ENCODE measurements at regions not wholly inside any gene's neighbourhood (a gene's known extent, or its start where the extent isn't known, plus 50 kb on each side); places are given as distances from the start of the nearest gene placed in this dataset.

GRCh38 chr2:121047383-121047782 lies 237.6 kb downstream of the TFCP2L1 start:
- no peak for TF ChIP-seq CTCF (conservative IDR thresholded peaks at IDR 0.05; ENCODE audit: low read depth, low read length)
- no peaks in the 10 kb centered on the region for H3K27me3 ChIP-seq (ENCODE audit: insufficient read depth, low read depth)
- H3K4me2 ChIP-seq = no peak overlapping the region
- no peaks in the 10 kb centered on the region for H3K36me3 ChIP-seq (ENCODE audit: insufficient read depth)
- no peak overlapping the region for H3K9ac ChIP-seq
- H3K4me1 ChIP-seq (ENCODE audit: low read depth, poor library complexity, severe bottlenecking) = no peaks in the 10 kb centered on the region
- no peaks in the 10 kb centered on the region for H3K79me2 ChIP-seq (ENCODE audit: insufficient read depth, low read depth)
- H4K20me1 ChIP-seq (ENCODE audit: insufficient read depth) = no peaks in the 10 kb centered on the region
- no peak overlapping the region for H2AFZ ChIP-seq (ENCODE audit: low read depth)
- H3K27ac ChIP-seq = no peak overlapping the region
- no peak overlapping the region for H3K4me3 ChIP-seq (IDR thresholded peaks at IDR 0.05; ENCODE audit: insufficient read depth, low read depth, low read length)

- H3K4me3 ChIP-seq (IDR thresholded peaks at IDR 0.05; ENCODE audit: insufficient read depth, low read depth, low read length) = no peak overlapping the region
- TF ChIP-seq CTCF (conservative IDR thresholded peaks at IDR 0.05; ENCODE audit: low read depth, low read length) = no peak
These were observed 235.9 kb downstream of the TFCP2L1 start for GRCh38 chr2:121049131-121049530.

GRCh38 chr2:121049950-121050585 lies 234.9 kb downstream of the TFCP2L1 start:
- H3K27me3 ChIP-seq (ENCODE audit: insufficient read depth, low read depth) = no peaks in the 10 kb centered on the region

More at GRCh38 chr2:121049131-121049530, 235.9 kb downstream of the TFCP2L1 start:
- Histone ChIP-seq H3K27ac (no peak overlapping the region), H3K9ac (no peak overlapping the region), H3K36me3 (ENCODE audit: insufficient read depth) (no peaks in the 10 kb centered on the region), H4K20me1 (ENCODE audit: insufficient read depth) (no peaks in the 10 kb centered on the region), H3K4me2 (no peak overlapping the region), H3K4me1 (ENCODE audit: low read depth, poor library complexity, severe bottlenecking) (no peaks in the 10 kb centered on the region), H3K79me2 (ENCODE audit: insufficient read depth, low read depth) (no peaks in the 10 kb centered on the region), H2AFZ (ENCODE audit: low read depth) (no peak overlapping the region), H3K27me3 (ENCODE audit: insufficient read depth, low read depth) (no peaks in the 10 kb centered on the region)

DNA sequence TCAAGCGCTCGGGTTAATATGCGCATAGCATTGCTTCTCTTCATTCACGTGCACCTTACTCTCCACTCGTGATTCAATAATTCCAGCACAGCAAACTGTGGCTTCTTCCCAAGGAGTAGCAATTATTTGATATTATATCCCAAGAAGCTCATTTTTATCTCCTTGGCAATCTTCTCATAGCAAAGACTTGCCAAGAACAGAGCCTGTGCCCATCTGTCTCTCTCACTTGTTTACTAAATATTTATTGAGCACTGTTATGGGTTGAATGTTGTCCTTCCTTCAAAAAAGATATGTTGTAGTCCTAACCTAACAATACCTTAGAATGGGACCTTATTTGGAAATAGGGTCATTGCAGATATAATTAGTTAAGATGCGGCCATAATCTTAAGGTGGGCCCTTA lies 233.7 kb downstream of the TFCP2L1 start:
- no peaks in the 10 kb centered on the region for H3K79me2 ChIP-seq (ENCODE audit: insufficient read depth, low read depth)
- no peaks in the 10 kb centered on the region for H3K4me1 ChIP-seq (ENCODE audit: low read depth, poor library complexity, severe bottlenecking)
- H3K4me2 ChIP-seq = no peak overlapping the region
- H3K27me3 ChIP-seq (ENCODE audit: insufficient read depth, low read depth) = no peaks in the 10 kb centered on the region
- no peaks in the 10 kb centered on the region for H3K36me3 ChIP-seq (ENCODE audit: insufficient read depth)
- no peak overlapping the region for H2AFZ ChIP-seq (ENCODE audit: low read depth)
- H3K4me3 ChIP-seq (IDR thresholded peaks at IDR 0.05; ENCODE audit: insufficient read depth, low read depth, low read length) = no peak overlapping the region
- no peak for TF ChIP-seq CTCF (conservative IDR thresholded peaks at IDR 0.05; ENCODE audit: low read depth, low read length)
- no peaks in the 10 kb centered on the region for H4K20me1 ChIP-seq (ENCODE audit: insufficient read depth)
- no peak overlapping the region for H3K9ac ChIP-seq
- no peak overlapping the region for H3K27ac ChIP-seq

More at GRCh38 chr2:121049950-121050585, 234.9 kb downstream of the TFCP2L1 start:
- no peaks in the 10 kb centered on the region for H3K4me1 ChIP-seq (ENCODE audit: low read depth, poor library complexity, severe bottlenecking)
- no peak overlapping the region for H2AFZ ChIP-seq (ENCODE audit: low read depth)
- no peaks in the 10 kb centered on the region for H3K36me3 ChIP-seq (ENCODE audit: insufficient read depth)
- H3K27ac ChIP-seq = no peak overlapping the region
- no peak overlapping the region for H3K9ac ChIP-seq
- H3K4me3 ChIP-seq (IDR thresholded peaks at IDR 0.05; ENCODE audit: insufficient read depth, low read depth, low read length) = no peak overlapping the region
- no peaks in the 10 kb centered on the region for H3K79me2 ChIP-seq (ENCODE audit: insufficient read depth, low read depth)
- H4K20me1 ChIP-seq (ENCODE audit: insufficient read depth) = no peaks in the 10 kb centered on the region
- TF ChIP-seq CTCF (conservative IDR thresholded peaks at IDR 0.05; ENCODE audit: low read depth, low read length) = no peak
- H3K4me2 ChIP-seq = no peak overlapping the region

Data from KMS-11 (cell line).